Hepatocyte (in vitro differentiated cells): ENCODE measurements at regions not wholly inside any gene's neighbourhood (a gene's known extent, or its start where the extent isn't known, plus 50 kb on each side); places are given as distances from the start of the nearest gene placed in this dataset.

ENCODE experiments used
- DNase-seq: peaks from one replicate; pipeline ENCODE4 v3.0.0-alpha.2; 2016; ENCODE audit warnings: low spot score
- H2AFZ ChIP-seq: fragments of 200-600 bp; sonication (generic); 2 replicates; pipeline ENCODE4 v1.6.0; 2016; ENCODE audit warnings: antibody characterized with exemption, mild to moderate bottlenecking
- H3K27ac ChIP-seq: fragments of 200-600 bp; sonication (generic); 2 replicates; pipeline ENCODE4 v1.5.1; 2016; ENCODE audit warnings: mild to moderate bottlenecking
- H3K27me3 ChIP-seq: fragments of 200-600 bp; sonication (generic); 2 replicates; pipeline ENCODE4 v1.6.1; 2016
- H3K36me3 ChIP-seq: fragments of 200-600 bp; sonication (generic); replicated peaks from 2 replicates; pipeline ENCODE4 v1.5.1; 2016; ENCODE audit warnings: low read depth; ENCODE audit not compliant: insufficient read depth
- H3K4me1 ChIP-seq: fragments of 200-600 bp; sonication (generic); 2 replicates; pipeline ENCODE4 v1.5.1; 2016; ENCODE audit warnings: mild to moderate bottlenecking, moderate library complexity; ENCODE audit not compliant: insufficient read depth
- H3K4me2 ChIP-seq: fragments of 200-600 bp; sonication (generic); 2 replicates; pipeline ENCODE4 v1.6.0; 2016
- H3K4me3 ChIP-seq: fragments of 200-600 bp; sonication (generic); 2 replicates; pipeline ENCODE4 v1.5.1; 2016; ENCODE audit warnings: mild to moderate bottlenecking
- H3K79me2 ChIP-seq: fragments of 200-600 bp; sonication (generic); 2 replicates; pipeline ENCODE4 v1.6.0; 2017; ENCODE audit warnings: mild to moderate bottlenecking
- H3K9me2 ChIP-seq: fragments of 200-600 bp; sonication (generic); replicated peaks from 2 replicates; pipeline ENCODE4 v1.6.0; 2017; ENCODE audit warnings: mild to moderate bottlenecking; ENCODE audit not compliant: insufficient read depth
- H3K9me3 ChIP-seq: fragments of 200-600 bp; sonication (generic); 2 replicates; pipeline ENCODE4 v1.5.1; 2016; ENCODE audit warnings: low read depth, mild to moderate bottlenecking
- H4K20me1 ChIP-seq: fragments of 200-600 bp; sonication (generic); 2 replicates; pipeline ENCODE4 v1.6.0; 2016; ENCODE audit warnings: mild to moderate bottlenecking; ENCODE audit not compliant: insufficient read depth, poor library complexity, severe bottlenecking
- CTCF ChIP-seq: fragments of 200-600 bp; sonication (generic); IDR thresholded peaks from 2 replicates; pipeline ENCODE4 v1.5.1; 2016; ENCODE audit warnings: antibody characterized with exemption, mild to moderate bottlenecking; ENCODE audit not compliant: poor library complexity
- EZH2 ChIP-seq: fragments of 200-600 bp; sonication (generic); IDR thresholded peaks from 2 replicates; pipeline ENCODE4 v1.6.1; 2016; ENCODE audit warnings: antibody characterized with exemption, mild to moderate bottlenecking, borderline replicate concordance
- EZH2phosphoT487 ChIP-seq: fragments of 200-600 bp; sonication (generic); IDR thresholded peaks from one replicate; pipeline ENCODE4 v1.6.1; 2018; ENCODE audit warnings: antibody characterized with exemption, mild to moderate bottlenecking, low read depth, moderate library complexity; ENCODE audit not compliant: unreplicated experiment, severe bottlenecking
- WGBS: methylation state at CpG from one replicate; pipeline ENCODE4 v1.1.6; 2016; ENCODE audit warnings: low lambda C conversion rate; ENCODE audit errors: missing lambda C conversion rate; 5-methylcytosine and 5-hydroxymethylcytosine counted together

DNA sequence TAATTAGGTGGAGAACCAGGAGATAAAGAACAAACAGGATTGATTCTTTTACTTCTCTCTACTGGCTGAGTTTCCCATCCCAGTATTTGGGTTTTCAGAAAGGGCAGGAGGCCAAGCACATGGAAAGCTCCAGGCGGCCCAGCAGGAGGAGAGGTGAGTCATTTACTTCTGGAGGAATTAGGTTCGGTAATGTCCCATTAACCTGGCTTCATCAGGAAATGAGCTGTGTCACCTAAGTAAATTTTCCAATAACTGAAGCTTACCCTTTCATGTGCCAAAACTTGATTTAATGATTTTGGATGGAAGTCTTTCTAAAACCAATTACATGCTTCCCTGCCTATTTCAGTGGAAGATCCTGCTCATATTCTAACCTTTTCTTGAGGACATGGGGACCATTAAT is 257.6 kb upstream of the USP24 start:
- Histone ChIP-seq H3K27me3 (no peaks in the 10 kb centered on the region), H3K9me2 (no peaks in the 10 kb centered on the region), H2AFZ (no peak overlapping the region), H4K20me1 (no peaks in the 10 kb centered on the region), H3K36me3 (no peaks in the 10 kb centered on the region), H3K79me2 (no peaks in the 10 kb centered on the region), H3K4me2 (no peak overlapping the region), H3K9me3 (no peaks in the 10 kb centered on the region), H3K4me1 (peaks cover 11% of the 10 kb centered on the region), H3K4me3 (no peak overlapping the region), H3K27ac (no peak overlapping the region)
- 68% methylated on average over 2 of the region's 2 CpGs for WGBS
- no peak for DNase-seq
- TF ChIP-seq CTCF: no peak
- no peak for TF ChIP-seq EZH2
- no peak for TF ChIP-seq EZH2phosphoT487

DNA sequence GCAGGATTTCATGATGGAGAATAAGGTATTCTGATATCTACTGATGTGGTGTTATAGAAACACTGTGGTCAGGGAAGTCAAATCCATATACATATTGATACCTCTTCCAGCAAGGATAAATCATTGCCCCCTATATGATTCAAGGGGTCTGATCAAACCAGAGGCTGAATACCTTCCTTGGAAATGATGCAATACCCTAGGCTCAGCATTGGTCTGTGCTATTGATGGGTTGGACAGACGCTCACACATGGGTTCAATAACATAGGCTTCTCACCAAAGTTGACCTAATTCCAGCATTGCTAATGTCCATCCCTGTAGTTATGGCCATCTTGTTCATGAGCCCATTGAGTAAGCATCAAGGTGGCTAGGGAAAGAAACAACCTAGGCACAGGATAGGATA is 257.0 kb upstream of the USP24 start:
- Histone ChIP-seq H2AFZ (no peak overlapping the region), H3K36me3 (no peaks in the 10 kb centered on the region), H3K9me3 (no peaks in the 10 kb centered on the region), H3K79me2 (no peaks in the 10 kb centered on the region), H3K4me3 (no peak overlapping the region), H3K27me3 (no peaks in the 10 kb centered on the region), H3K9me2 (no peaks in the 10 kb centered on the region), H3K4me1 (peaks cover 7% of the 10 kb centered on the region), H3K27ac (no peak overlapping the region), H3K4me2 (no peak overlapping the region), H4K20me1 (no peaks in the 10 kb centered on the region)
- 100% methylated on average over 1 of the region's 1 CpG for WGBS
- TF ChIP-seq CTCF (no peak), EZH2phosphoT487 (no peak), EZH2 (no peak)
- no peak for DNase-seq

DNA sequence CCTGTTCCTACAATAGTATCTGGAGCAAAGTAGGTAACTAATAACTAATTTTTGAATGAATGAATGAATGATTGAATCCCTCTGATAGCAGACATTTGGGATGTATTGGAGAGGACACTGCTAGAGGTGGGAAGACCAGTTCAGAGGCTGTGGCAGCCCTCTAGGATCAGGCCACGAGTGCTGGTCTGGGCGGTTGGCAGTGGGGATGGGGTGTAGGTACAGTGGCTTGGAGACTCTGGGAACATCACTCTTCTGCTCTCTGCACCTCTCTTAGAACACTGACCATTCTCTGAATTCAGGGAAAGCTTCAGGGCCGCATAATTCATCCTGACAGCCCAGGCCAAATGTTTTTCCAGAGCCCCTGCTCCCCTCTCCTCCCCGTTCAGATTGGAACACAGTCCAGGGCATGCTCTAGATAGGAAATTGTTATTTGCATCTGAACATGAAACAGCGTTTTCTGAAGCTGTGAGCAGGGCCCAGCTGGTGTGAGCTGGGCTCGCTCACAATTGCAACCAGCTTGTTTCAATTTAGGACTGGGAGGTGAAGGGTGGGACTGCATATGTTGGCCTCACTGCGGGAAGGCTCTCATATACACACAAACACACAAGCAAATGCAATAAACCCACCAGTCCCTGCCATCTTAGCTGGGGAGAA is 253.1 kb upstream of the USP24 start:
- Histone ChIP-seq H2AFZ (no peak overlapping the region), H3K4me3 (no peak overlapping the region), H3K9me2 (no peaks in the 10 kb centered on the region), H3K9me3 (no peaks in the 10 kb centered on the region), H3K36me3 (no peaks in the 10 kb centered on the region), H4K20me1 (no peaks in the 10 kb centered on the region), H3K27me3 (no peaks in the 10 kb centered on the region), H3K4me1 (peaks cover 7% of the 10 kb centered on the region), H3K27ac (peak overlapping the region; percentile 50), H3K79me2 (no peaks in the 10 kb centered on the region), H3K4me2 (no peak overlapping the region)
- WGBS: 79% methylated on average over 7 of the region's 7 CpGs
- DNase-seq: no peak
- no peak for TF ChIP-seq EZH2phosphoT487
- no peak for TF ChIP-seq EZH2
- no peak for TF ChIP-seq CTCF

DNA sequence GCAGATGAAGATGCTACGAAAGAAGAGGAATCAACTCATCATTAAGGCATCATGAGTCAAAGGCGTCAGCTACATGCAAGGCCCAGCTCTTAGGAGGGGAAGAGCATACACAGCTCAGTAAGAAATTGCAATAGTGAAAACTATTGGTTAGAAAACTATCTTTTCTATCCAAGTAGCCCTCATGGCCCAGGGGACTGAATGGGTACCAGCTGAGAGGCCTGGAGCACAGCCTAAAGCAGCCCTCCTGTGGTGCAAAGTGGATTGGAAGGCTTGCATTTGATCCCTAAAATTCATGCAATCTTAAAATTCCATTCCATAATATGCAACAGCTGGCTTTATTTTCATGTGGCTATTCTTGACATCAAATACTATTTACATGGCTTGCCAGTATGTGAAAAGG is 251.8 kb upstream of the USP24 start:
- Histone ChIP-seq H4K20me1 (no peaks in the 10 kb centered on the region), H3K27me3 (no peaks in the 10 kb centered on the region), H2AFZ (no peak overlapping the region), H3K9me2 (no peaks in the 10 kb centered on the region), H3K79me2 (no peaks in the 10 kb centered on the region), H3K4me1 (peaks cover 7% of the 10 kb centered on the region), H3K4me3 (no peak overlapping the region), H3K4me2 (no peak overlapping the region), H3K9me3 (no peaks in the 10 kb centered on the region), H3K36me3 (no peaks in the 10 kb centered on the region), H3K27ac (peak overlapping the region; percentile 28)
- no peak for DNase-seq
- WGBS: 89% methylated on average over 2 of the region's 2 CpGs
- TF ChIP-seq CTCF: no peak
- TF ChIP-seq EZH2phosphoT487: no peak
- no peak for TF ChIP-seq EZH2
